ENCODE measurements at regions not wholly inside any gene's neighbourhood (a gene's known extent, or its start where the extent isn't known, plus 50 kb on each side); places are given as distances from the start of the nearest gene placed in this dataset.

DNA sequence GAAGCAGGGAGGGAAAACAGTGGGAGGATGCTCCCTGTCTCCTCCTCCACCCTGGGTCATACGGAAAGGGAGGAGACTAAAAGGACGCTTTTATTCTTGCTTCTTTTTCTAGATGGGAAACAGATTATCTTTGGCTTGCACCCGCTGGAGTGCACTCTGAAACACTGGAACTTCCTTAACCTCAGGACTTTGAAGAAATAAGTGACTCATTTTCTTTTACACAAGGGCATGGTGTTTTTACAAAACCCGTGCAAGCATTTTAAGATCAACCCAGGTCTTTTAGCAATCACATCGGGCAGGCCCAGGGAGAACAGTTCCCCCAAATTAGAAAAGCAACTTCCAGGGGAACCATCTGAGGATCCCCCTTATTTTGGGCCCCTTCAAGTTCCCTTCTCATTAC is 80.9 kb upstream of the TSPAN11 start:
- TF ChIP-seq, protein P1, sequence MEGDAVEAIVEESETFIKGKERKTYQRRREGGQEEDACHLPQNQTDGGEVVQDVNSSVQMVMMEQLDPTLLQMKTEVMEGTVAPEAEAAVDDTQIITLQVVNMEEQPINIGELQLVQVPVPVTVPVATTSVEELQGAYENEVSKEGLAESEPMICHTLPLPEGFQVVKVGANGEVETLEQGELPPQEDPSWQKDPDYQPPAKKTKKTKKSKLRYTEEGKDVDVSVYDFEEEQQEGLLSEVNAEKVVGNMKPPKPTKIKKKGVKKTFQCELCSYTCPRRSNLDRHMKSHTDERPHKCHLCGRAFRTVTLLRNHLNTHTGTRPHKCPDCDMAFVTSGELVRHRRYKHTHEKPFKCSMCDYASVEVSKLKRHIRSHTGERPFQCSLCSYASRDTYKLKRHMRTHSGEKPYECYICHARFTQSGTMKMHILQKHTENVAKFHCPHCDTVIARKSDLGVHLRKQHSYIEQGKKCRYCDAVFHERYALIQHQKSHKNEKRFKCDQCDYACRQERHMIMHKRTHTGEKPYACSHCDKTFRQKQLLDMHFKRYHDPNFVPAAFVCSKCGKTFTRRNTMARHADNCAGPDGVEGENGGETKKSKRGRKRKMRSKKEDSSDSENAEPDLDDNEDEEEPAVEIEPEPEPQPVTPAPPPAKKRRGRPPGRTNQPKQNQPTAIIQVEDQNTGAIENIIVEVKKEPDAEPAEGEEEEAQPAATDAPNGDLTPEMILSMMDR (IDR thresholded peaks at IDR 0.05; ENCODE audit: low read depth, low read length), result no peak
- no peak overlapping the region for H3K4me3 ChIP-seq (ENCODE audit: low read depth, low read length)
- no peak for DNase-seq

GRCh38 chr12:30843211-30843610 is 83.3 kb upstream of the TSPAN11 start:
- Histone ChIP-seq H3K27me3 (peaks cover 6% of the 10 kb centered on the region), H3K4me3 (ENCODE audit: low read depth, low read length) (no peak overlapping the region), H3K36me3 (no peaks in the 10 kb centered on the region), H3K4me1 (no peaks in the 10 kb centered on the region; the same call in 1 of the 2 replicates), H3K9me3 (no peaks in the 10 kb centered on the region)
- TF ChIP-seq, protein P1 (IDR thresholded peaks at IDR 0.05; ENCODE audit: low read depth, low read length), result no peak
- no peak for DNase-seq

More for the DNA sequence above, 80.9 kb upstream of the TSPAN11 start:
- H3K9me3 ChIP-seq, result no peaks in the 10 kb centered on the region
- no peaks in the 10 kb centered on the region; the same call in 1 of the 2 replicates for H3K4me1 ChIP-seq
- H3K27me3 ChIP-seq, result peaks cover 20% of the 10 kb centered on the region
- no peaks in the 10 kb centered on the region for H3K36me3 ChIP-seq

DNA sequence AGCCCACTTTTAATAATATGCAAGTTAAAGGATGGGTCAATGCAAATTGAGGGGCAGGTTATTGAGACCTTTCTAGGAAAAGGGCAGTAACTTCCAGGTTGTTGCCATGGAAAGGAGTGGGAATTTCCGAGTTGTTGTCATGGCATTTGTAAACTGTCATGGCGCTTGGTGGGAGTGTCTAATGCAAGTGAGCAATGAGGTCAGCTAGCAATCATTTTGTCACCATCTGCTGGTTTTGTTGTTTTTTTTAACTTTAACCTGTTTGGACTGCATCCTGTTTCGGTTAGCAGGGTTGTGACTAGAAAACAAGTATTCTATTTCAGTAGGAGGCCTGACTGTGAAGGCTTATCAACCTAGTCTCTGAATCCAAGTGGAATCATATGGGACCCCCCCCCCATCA is 85.8 kb upstream of the TSPAN11 start:
- no peaks in the 10 kb centered on the region; the same call in none of the 2 replicates for H3K27me3 ChIP-seq
- TF ChIP-seq, protein P1 (IDR thresholded peaks at IDR 0.05; ENCODE audit: low read depth, low read length), result no peak
- DNase-seq, result no peak
- H3K9me3 ChIP-seq, result no peaks in the 10 kb centered on the region
- no peak overlapping the region for H3K4me3 ChIP-seq (ENCODE audit: low read depth, low read length)
- no peaks in the 10 kb centered on the region; the same call in 1 of the 2 replicates for H3K4me1 ChIP-seq
- no peaks in the 10 kb centered on the region for H3K36me3 ChIP-seq

GRCh38 chr12:30839643-30840220 is 85.0 kb upstream of the CAPRIN2 start:
- Histone ChIP-seq H3K36me3 (no peaks in the 10 kb centered on the region), H3K27me3 (no peaks in the 10 kb centered on the region; the same call in none of the 2 replicates), H3K4me1 (no peaks in the 10 kb centered on the region; the same call in 1 of the 2 replicates), H3K9me3 (no peaks in the 10 kb centered on the region), H3K4me3 (ENCODE audit: low read depth, low read length) (no peak overlapping the region)
- TF ChIP-seq, protein P1 (IDR thresholded peaks at IDR 0.05; ENCODE audit: low read depth, low read length), result no peak
- no peak for DNase-seq

GRCh38 chr12:30837595-30837994 is 82.8 kb upstream of the CAPRIN2 start:
- Histone ChIP-seq H3K4me3 (ENCODE audit: low read depth, low read length) (no peak overlapping the region), H3K4me1 (no peaks in the 10 kb centered on the region; the same call in 1 of the 2 replicates), H3K27me3 (no peaks in the 10 kb centered on the region; the same call in none of the 2 replicates), H3K9me3 (no peaks in the 10 kb centered on the region), H3K36me3 (no peaks in the 10 kb centered on the region)
- TF ChIP-seq, protein P1 (IDR thresholded peaks at IDR 0.05; ENCODE audit: low read depth, low read length), result no peak
- no peak for DNase-seq

DNA sequence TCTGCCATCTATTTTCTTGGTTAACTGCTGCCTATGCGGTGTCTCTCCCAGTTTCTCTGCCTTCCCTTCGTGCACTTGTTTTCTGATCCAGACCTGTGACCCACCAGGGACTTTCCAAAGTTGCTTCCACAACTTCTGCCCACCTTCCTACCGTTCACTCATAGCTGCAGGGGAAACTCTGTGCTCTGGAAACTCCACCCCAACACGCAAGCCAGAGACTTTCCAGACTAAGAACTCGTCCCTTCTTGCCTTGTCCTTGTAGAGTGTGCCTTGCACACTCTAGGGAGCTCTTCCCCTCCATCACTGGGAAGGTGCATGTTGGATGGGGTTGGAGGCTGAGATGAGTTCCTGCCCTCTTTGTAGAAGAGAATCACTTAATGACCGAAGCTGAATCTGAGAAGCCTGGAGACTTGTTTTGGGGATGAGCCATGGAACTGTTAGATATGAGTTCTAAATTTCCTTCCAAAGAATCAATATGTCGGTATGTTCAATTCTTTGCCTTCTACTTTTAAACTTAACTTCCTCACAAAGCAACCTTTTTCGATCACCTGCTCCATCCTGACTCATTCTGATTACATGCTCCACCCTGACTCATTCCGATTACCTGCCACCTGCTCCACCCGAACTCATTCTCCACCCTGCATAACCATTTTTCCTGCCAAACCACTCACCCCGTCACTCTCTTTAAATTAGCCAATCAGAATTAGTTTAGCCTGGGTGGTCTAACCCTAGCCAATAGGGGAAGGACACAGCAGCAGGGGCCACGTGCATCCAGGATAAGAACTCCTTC is 82.1 kb upstream of the CAPRIN2 start:
- TF ChIP-seq, protein P1 (IDR thresholded peaks at IDR 0.05; ENCODE audit: low read depth, low read length), result no peak
- DNase-seq, result no peak
- no peaks in the 10 kb centered on the region for H3K9me3 ChIP-seq
- no peaks in the 10 kb centered on the region; the same call in none of the 2 replicates for H3K27me3 ChIP-seq
- no peaks in the 10 kb centered on the region; the same call in 1 of the 2 replicates for H3K4me1 ChIP-seq
- H3K36me3 ChIP-seq, result no peaks in the 10 kb centered on the region
- no peak overlapping the region for H3K4me3 ChIP-seq (ENCODE audit: low read depth, low read length)
